GM18909 (cell line): ENCODE measurements at regions not wholly inside any gene's neighbourhood (a gene's known extent, or its start where the extent isn't known, plus 50 kb on each side); places are given as distances from the start of the nearest gene placed in this dataset.
A peak's percentile ranks its signal among the peaks of the same experiment; 100 is the strongest.

Experiments
- ATAC-seq: cut with Tn5 transposase; IDR thresholded peaks from one replicate; pipeline ENCODE4 v1.9.1; 2021; ENCODE audit warnings: mild to moderate bottlenecking; ENCODE audit not compliant: unreplicated experiment, poor library complexity

GRCh38 chr2:213202011-213202410, 50.6 kb upstream of the IKZF2 start:
- no peak for ATAC-seq

GRCh38 chr2:213205944-213206343, 54.5 kb upstream of the IKZF2 start:
- ATAC-seq = no peak

- no peak for ATAC-seq
These were observed 61.8 kb upstream of the IKZF2 start for GRCh38 chr2:213213186-213213585.

- no peak for ATAC-seq
These were observed 62.8 kb upstream of the IKZF2 start for GRCh38 chr2:213214209-213214608.

GRCh38 chr2:213216461-213216860, 65.0 kb upstream of the IKZF2 start:
- ATAC-seq = no peak

- ATAC-seq = no peak
These were observed 64.4 kb upstream of the SPAG16 start for GRCh38 chr2:213219816-213220215.

GRCh38 chr2:213220967-213221603, 63.2 kb upstream of the SPAG16 start:
- no peak for ATAC-seq

- no peak for ATAC-seq
These were observed 62.3 kb upstream of the SPAG16 start for GRCh38 chr2:213221957-213222356.

- no peak for ATAC-seq
These were observed 59.9 kb upstream of the SPAG16 start for GRCh38 chr2:213224366-213224765.

GRCh38 chr2:213225866-213226265, 58.4 kb upstream of the SPAG16 start:
- ATAC-seq = no peak

GRCh38 chr2:213227458-213227857, 56.8 kb upstream of the SPAG16 start:
- ATAC-seq = peak; percentile 93

GRCh38 chr2:213228638-213229037, 55.6 kb upstream of the SPAG16 start:
- no peak for ATAC-seq

GRCh38 chr2:213229814-213230213, 54.5 kb upstream of the SPAG16 start:
- ATAC-seq = peak; percentile 20

- ATAC-seq = no peak
These were observed 52.3 kb upstream of the SPAG16 start for GRCh38 chr2:213231966-213232365.

- peak; percentile 90 for ATAC-seq
These were observed 51.4 kb upstream of the SPAG16 start for GRCh38 chr2:213232649-213233437.

- ATAC-seq = no peak
These were observed 50.6 kb upstream of the SPAG16 start for GRCh38 chr2:213233438-213234330.
